Peyer's patch (tissue), 4 donors: ENCODE measurements at regions not wholly inside any gene's neighbourhood (a gene's known extent, or its start where the extent isn't known, plus 50 kb on each side); places are given as distances from the start of the nearest gene placed in this dataset.

Experiments used
- POLR2A ChIP-seq, 2 donors: fragments of 450-650 bp; IDR thresholded peaks; one replicate each; pipeline ENCODE4 v1.5.1; 2017; ENCODE audit warnings: antibody characterized with exemption in 2 of 2, mild to moderate bottlenecking in 2 of 2, moderate library complexity in 2 of 2
- TF ChIP-seq, protein P1 (sequence below), 6 experiments: fragments of 450-650 bp in 4 of 6; fragments of 200-600 bp in 2 of 6; sonication (generic) in 1 of 6; IDR thresholded peaks; one replicate each; pipeline ENCODE4 v1.5.1; 2017 to 2019; ENCODE audit warnings: antibody characterized with exemption in 6 of 6, mild to moderate bottlenecking in 3 of 6, moderate library complexity in 1 of 6

DNA sequence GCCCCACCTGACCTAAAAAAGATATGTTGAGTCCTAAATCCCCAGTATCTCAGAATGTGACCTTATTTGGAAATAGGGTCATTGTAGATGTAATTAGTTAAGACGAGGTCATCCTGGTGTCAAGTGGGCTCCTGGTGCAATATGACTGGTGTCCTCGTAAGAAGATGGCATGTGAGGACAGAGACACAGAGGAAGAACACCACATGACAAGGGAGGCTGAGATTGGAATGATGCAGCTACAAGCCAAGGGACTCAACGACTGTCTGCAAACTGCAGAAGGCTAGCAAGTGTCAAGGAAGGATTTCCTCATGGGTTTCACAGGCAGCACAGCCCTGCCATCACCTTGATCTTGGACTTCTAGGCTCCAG is 100.4 kb upstream of the DAP start:
- TF ChIP-seq, protein P1, sequence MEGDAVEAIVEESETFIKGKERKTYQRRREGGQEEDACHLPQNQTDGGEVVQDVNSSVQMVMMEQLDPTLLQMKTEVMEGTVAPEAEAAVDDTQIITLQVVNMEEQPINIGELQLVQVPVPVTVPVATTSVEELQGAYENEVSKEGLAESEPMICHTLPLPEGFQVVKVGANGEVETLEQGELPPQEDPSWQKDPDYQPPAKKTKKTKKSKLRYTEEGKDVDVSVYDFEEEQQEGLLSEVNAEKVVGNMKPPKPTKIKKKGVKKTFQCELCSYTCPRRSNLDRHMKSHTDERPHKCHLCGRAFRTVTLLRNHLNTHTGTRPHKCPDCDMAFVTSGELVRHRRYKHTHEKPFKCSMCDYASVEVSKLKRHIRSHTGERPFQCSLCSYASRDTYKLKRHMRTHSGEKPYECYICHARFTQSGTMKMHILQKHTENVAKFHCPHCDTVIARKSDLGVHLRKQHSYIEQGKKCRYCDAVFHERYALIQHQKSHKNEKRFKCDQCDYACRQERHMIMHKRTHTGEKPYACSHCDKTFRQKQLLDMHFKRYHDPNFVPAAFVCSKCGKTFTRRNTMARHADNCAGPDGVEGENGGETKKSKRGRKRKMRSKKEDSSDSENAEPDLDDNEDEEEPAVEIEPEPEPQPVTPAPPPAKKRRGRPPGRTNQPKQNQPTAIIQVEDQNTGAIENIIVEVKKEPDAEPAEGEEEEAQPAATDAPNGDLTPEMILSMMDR (IDR thresholded peaks at IDR 0.05): no peak
- no peak for TF ChIP-seq POLR2A (IDR thresholded peaks at IDR 0.05)
